Islet precursor cell (in vitro differentiated cells): ENCODE measurements at regions not wholly inside any gene's neighbourhood (a gene's known extent, or its start where the extent isn't known, plus 50 kb on each side); places are given as distances from the start of the nearest gene placed in this dataset.

Experiments used
- DNase-seq: peaks from one replicate; pipeline ENCODE4 v3.0.0-alpha.2; 2018

DNA sequence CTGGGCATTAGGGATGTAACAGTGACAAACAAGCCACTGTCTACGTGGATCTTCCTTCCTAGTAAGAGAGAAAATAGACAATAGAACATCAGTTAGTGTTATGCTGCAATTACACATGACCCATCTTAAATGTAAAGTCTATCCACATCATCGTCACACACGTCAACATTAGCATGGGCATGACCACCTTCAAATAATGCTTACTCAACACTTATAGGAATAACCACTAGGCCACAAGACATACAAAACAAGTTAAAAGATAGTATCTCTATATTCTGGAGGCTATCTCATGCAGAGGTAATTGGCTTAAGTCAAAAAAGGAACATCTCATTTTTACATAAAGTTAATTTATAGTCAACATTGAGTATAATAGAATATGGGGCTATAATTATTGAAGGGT is 156.5 kb downstream of the MOXD1 start:
- no peak for DNase-seq

DNA sequence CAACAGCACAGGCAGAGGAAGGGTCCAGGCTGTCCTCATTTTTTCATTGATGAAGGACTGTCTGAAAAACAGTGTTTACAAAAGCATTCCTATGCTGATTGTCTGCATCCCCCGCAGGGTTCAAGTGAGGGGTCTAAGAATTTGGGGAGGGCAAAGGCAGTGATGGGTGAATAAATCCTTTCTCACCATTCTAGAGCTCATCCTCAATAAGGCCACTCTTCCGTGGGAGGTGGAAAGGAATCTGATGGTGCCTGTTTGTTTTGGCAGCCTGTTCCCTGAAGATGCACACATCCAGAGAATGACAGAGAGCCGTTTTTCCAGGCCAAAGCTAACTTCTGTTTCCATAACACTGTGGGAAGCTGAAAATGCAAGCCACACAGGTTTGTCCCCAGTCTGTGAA is 164.5 kb downstream of the MOXD1 start:
- DNase-seq: peak; percentile 80

DNA sequence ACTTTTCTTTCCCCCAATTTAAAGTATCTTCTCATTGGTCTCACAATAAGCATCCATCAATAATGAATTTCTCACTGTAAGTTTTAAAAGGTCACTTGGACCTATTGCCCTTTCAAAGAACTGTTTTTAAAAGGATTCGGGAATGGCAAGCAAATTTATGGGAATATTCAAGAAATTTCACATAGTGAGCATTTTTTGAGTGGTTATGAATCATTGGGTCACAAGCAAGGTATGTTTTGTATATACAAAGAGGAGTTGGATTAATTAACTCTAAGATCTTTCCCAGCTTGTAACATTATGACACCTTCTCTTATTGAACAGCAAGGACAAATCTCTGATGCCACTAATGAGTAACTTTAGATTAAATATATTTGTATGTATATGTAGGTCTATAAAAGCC is 165.0 kb downstream of the MOXD1 start:
- DNase-seq: no peak

DNA sequence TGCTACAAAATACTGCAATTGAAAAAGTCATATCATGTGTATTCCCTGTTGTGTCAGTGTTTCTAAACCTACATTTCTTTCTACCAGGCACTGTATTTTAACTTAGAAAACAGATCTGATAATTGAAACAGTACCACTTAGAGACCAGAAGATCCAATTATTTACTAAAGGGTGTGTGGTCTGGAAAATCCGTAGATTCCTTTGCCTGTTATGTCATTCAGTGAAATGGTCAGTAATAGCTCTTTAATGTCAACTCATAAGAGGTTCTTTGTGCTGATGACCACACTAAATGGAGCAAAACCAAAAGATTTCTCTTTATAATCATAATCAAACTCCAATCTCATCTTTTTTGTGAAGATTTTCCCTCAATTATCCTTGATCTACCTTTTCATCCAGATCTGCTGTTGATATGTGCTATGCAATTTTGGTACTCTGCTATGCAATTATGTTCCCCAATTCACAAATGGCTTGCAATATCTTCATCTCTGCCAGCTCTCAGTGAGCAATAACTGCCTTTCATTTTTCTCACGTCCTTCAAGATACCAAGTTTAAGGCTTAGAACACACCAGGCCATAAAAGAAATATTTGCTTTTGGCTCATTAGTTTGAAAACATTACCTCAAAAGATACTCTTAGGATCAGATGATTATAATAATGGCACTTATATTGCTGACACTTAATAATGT is 165.5 kb downstream of the MOXD1 start:
- DNase-seq: no peak

DNA sequence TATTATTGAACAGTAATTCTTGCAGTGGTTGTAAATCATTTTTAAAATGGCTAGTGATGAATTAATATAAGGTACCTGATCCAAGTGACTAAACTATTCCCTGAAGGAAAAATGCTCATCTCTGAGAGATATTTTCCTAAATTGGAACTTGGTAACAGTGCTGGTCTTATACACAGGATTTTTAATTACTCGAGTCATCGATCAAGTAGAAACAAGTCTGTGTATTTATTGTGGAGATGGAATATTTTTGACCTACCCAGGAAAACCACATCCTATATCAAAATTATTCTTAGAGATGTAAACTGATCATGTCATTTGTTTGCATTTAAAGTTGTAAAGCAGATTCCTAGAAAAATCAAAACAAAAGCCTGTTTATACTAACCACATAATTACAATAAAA is 166.9 kb downstream of the MOXD1 start:
- no peak for DNase-seq

DNA sequence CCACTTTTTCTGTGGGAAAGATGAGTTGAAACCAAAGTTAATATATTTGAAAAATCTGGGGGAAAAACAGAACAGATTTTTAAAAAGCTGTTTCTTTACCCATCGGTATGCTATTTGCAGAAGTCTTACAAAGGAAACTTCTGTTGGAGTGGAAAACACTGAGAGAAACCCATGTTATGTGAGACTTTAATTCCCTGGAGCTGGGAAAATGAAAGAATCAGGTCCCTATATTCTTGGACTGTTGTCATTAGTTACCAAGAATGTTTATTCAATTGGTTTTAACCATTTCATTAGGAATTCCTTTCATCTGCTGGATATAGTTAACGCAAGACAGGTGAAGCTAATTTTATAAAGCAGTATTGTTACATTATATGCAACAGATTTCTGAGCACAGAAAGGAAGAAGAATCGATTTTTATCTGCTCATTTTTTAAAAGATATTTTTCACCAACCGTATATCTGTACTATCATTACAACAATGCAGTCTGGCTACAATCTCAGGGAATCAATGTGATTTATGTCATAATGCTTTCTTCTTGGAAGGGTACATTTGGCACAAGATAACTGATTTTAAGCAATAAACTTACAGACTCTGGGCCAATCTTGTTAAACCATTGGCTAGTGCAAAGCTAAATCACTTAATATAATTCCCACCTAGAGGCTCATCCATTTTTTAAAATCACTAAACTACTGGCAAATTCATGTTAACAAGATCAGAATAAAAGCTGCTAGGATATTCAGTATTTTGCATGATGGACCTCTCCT is 170.0 kb downstream of the MOXD1 start:
- DNase-seq: no peak

DNA sequence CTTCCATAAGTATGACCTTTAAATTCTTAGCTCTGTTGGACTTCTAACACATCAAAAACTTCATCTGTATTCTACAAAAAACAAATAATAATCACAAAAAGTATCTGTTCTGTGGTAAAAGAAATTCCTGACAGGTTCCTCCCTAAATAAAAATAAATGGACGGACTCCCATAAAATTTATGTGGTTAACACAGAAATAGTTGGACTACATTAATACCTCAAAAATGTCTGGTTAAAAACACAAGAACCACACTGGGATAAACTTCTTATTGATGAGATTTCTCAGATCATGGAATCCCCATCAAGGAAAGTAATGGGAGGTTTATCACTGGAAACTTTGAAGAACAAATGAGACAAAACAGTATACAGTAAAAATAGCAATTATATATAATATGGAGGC is 172.4 kb downstream of the MOXD1 start:
- DNase-seq: no peak

DNA sequence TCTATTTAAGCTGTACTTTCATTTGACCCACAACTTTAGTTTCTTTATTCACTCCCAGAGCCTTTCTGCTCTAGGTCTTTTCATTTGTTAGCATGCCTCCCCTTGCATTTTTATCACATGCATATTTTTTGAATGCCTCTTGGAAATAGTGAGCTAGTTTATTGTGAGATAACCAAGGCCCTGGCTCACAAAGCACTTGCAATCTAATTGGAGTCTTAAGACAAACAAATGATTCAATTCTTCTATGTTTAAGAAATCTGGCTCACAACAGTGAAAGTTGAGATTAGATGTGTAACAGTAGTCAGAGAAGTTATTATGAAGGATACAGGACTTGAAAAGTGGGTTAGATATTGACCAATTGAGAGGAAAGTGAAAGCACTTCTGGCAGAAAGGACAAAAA is 173.4 kb downstream of the MOXD1 start:
- no peak for DNase-seq

DNA sequence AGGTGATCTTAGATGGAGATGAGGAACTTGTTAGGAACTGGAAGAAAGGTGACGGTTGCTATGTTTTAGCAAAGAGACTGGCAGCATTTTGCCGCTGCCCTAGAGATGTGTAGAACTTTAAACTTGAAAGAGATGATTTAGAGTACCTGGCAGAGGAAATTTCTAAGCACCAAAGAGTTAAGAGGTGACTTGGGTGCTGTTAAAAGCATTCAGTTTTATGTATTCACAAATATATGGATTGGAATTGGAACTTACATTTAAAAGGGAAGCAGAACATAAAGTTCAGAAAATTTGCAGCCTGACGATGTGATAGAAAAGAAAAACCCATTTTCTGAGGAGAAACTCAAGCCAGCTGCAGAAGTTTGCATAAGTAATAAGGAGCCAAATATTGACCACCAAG is 176.3 kb downstream of the MOXD1 start:
- no peak for DNase-seq

DNA sequence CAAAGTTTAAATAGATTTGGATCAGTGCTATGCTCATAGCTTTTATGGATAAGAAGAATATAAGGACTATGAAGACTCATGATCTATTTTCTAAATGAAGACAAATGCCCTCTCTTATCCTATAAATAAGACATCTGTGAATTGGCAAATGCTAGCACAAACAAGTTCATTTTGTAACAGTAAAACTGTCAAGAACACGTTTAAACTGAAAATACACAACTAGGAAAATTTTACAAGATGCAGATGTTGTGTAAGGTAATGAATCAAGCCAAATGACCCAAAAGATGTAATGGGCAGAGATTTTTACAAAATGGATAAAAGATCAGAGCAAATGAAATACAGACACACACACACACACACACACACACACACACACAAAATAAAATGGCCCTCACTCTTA is 180.5 kb downstream of the MOXD1 start:
- DNase-seq: no peak

DNA sequence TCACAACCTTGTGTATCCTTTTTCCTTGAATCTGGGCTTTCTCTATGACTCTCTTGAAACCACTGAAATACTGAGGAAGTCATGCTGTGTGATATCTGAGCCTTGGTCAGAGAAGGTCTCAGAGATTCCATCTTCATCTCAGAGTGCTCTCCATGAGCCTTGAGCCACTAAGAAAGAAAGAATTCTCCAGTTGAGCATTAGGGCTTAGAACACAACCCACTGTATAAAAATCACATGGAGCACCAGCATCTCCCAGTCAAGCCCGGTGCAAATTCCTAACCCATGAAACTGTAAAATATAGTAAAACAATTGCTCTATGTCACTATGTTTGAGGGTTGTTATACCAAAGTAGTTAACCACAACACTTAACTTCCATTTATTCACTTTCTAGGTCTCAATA is 181.4 kb downstream of the MOXD1 start:
- no peak for DNase-seq

DNA sequence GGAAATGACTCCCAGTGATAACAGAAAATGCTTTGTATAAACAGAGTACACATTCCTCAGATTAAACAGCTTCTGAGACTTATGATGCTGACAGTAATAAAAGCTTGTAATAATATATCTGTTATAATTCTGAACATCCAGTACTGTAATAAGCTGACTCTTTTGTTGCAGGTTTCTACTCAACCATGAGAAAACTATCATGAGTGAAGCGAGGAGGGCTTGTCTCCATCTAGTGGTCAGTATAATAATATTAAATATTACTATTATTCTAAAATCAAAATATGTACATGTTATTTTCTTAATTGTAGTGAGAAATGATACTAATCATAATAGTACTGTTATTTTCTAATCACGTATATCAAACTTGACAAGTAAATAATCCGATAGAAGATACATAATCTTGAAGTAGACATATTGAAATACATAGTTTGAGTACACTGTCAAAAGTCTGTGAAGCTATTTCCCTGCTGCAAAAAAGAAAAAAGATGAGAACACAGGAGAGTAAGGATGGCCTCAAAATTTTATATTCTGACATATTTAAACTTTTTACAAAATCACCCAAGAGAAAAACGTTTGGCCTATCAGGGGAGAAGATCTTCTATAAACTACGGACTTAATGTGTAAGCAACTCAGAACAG is 183.1 kb downstream of the MOXD1 start:
- no peak for DNase-seq

DNA sequence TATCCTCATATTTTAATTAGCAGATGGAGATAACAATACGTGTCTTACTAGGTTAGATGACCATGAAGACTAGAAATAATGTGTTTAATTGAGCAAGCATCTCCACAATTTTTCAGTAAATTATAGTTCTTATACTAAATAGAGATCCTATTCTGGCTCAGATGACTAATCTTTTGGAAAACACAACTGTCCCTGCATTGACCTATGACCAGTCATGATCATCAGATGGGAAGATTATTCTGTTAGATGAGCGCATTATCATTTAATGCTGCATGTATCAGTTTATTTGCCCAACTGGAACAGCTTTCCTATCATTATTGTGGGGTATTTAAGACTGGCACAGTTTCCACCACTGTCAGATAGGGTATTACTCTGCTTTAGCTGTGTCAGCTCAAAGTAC is 185.5 kb downstream of the MOXD1 start:
- no peak for DNase-seq

DNA sequence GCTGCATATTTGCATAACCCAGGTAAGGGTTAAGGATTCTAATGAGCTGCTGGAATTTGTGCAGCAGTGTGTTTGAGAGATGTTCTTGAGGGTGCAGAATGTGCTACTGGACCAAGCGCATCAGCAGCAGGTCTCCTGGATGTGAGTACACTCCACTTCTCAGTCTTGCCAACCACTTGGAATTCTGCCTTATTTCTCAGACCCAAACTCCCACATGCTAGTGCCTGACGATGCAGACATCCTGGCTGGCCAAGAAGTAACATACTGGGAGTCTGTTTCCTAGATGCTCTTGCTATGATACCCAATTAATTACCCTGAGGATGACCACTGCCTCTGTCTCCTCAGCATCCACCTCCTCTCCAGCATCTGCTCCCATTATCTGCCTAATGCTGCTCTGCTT is 186.6 kb downstream of the MOXD1 start:
- no peak for DNase-seq

DNA sequence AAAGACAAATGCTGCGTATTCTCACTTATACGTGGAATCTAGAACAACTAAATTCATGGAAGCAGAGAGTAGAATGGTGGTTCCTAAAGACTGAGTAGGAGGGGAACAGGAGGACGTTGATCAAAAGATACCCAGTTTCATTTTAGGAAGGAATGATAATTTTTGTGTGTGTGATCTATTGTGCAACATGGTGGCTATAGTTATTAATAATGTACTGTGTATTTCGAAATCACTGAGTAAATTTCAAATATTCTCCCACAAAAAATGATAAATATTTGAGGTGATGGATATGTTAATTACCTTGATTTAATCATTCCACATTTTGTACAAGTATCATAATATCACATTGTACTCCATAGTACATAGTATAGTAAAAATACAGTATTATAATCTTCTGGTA is 187.5 kb downstream of the MOXD1 start:
- DNase-seq: no peak

DNA sequence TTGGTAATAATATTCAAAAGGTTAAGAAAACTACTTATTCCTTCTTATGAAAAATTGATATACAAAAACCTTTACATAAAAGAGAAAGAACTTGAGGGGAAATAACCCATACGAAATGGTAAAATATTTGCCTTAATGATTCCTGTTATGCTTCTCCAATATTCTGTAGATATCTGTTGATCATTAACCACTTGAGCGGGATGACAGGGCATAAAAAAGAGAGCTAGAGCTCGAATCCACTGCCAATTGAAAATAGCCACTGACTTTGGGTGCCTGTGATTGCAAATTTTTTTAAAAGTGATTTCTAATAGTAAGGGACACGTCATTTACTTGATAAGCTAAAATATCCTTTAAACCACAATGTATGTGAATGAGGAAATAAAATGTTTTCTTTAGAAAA is 188.1 kb downstream of the MOXD1 start:
- DNase-seq: no peak

DNA sequence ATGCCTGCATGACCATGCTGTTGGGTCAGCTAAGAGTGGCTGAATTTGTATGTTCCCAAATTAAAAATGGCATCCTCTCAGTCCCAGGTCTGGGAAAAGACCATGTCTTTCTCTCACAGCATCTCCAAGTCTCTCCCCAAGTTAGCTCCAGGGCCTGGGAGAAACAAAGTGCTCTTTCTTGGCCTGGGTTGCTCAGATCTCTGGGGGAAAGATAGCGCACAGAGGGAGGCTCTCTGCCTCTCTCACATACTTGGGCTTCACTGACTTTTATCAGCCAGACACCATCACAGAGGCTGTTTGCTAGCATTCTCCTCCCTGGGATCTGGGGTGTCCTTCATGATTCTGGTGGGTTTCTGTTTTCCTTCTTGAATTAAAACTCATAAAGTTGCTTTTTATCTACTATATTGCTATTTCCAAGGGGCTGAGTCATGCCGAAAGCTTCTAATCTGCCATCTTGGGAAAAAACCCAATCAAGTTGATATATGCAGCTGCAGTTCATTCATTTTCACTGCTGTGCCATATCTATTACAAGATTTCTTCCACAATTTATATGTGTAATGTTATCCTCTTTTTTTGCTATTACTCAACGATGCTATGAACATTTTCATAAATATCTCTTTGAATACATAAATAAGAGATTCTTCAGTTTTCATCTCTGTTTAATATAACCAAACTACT is 190.2 kb downstream of the MOXD1 start:
- DNase-seq: no peak

DNA sequence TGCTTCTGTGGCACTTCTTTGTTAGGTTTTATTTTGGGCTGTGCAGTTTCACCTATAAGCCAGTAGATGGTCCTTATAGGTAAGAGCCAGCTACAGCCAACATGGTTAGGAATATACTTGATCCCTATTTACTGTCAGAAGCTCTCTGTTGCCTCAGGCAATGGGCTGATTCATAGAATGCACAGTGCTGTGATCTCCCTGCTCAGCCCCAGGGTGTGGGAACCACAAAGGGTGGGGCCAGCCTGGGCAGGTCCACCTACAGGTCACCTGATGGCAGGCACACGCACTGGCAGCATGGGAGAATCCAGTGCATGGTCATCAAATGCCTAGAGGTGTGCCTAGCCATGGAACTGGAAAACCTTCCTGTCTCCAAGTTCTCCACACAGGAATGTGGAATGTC is 191.9 kb downstream of the MOXD1 start:
- DNase-seq: peak; percentile 88

DNA sequence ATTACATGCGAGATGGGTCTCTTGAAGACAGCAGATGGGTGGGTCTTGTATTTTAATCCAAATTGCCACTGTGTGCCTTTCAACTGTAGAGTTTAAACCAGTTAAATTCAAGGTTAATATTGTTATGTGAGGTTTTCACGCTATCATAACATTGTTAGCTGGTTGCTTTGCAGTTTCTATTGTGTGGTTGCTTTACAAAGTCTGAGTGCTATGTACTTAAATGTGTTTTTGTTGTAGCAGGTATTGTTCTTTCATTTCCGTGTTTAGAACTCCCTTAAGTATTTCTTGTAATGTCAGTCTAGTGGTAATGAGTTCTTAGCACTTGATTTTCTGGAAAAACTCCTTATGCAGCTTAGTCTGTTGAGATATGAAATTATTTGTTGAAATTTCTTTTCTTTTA is 193.3 kb downstream of the MOXD1 start:
- DNase-seq: no peak

DNA sequence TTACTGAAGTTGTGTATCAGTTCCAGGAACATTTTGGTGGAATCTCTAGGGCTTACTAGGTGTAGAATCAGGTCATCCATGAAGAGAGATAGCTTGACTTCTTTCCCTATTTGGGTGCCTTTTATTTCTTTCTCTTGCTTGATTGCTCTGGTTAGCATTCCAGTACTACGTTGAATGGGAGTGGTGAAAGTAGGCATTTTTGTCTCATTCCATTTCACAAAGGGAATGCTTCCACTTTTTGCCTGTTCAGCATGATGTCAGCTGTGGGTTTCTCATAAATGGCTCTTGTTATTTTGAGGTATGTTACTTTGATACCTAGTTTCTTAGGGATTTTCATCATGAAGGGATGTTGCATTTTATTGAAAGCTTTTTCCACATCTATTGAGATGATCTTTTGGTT is 195.3 kb downstream of the MOXD1 start:
- DNase-seq: no peak

DNA sequence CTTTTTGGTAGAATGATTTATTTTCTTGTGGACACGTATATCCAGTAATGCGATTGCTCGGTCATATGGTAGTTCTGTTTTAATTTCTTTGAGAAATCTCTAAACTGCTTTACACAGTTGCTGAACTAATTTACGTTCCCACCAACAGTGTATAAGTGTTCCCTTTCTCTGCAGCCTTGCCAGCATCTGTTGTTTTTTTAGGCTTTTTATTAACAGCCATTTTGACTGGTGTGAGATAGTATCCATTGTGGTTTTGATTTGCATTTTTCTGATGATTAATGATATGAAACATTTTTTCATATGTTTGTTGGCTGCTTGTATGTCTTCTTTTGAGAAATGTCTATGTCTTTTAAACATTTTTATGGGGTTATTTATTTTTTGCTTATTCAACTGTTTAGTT is 196.7 kb downstream of the MOXD1 start:
- DNase-seq: no peak

DNA sequence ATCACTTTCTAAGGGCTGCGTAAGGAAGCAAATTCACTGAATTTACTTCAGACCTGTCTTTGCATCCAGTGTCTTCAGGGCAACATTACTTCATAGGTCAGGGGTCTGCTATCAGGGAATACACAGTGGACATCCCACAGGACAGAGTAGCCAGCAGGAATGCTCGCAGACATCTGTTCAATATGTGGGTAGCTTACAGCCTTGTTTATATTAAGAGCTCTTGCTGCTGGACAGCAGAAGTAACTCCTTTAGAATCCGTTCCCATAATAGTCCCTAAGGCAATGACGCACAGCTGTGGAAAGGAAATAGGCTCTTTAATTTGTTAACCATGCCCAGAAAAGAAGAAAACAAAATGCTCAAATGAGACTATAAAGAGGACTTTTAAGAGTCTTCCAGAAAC is 198.7 kb downstream of the MOXD1 start:
- DNase-seq: no peak

DNA sequence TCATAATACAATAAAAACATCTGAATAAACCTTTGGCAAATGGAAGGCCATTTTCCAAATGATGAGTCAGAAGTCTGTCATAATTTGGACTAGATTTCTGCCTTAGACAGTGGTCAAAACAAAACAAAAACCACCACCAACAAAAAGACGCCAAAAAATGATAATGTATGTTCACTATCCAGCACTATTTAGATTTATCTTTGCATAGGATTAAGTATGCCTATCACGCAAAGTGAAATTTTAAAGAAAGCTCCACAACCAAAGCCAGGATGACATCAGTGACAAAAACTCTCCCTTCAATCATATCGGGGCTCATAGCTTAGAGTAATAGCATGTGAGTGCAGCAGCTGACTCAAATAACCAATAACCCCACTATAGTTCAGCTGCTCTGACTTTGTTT is 201.9 kb downstream of the MOXD1 start:
- DNase-seq: no peak

DNA sequence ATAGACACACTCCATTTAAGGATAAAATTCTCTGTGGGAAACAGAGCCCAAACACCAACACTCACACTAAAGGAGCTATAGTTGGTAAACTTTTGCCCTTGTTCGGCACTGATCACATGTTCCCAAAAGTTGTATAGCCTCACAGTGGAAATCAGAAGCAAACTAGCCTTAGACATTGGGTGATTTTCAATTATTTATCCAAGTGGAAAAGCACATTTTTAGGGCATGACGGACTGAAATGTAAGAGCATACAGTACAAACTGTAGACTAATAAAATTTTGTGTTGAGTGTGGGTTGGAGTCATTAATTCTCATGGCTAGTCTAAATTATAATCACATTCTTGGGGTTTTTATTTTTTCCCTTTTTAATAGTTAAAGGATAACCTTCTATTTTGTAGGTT is 202.4 kb downstream of the MOXD1 start:
- no peak for DNase-seq
